ENCODE measurements at regions not wholly inside any gene's neighbourhood (a gene's known extent, or its start where the extent isn't known, plus 50 kb on each side); places are given as distances from the start of the nearest gene placed in this dataset.
A peak's percentile ranks its signal among the peaks of the same experiment; 100 is the strongest.

DNA sequence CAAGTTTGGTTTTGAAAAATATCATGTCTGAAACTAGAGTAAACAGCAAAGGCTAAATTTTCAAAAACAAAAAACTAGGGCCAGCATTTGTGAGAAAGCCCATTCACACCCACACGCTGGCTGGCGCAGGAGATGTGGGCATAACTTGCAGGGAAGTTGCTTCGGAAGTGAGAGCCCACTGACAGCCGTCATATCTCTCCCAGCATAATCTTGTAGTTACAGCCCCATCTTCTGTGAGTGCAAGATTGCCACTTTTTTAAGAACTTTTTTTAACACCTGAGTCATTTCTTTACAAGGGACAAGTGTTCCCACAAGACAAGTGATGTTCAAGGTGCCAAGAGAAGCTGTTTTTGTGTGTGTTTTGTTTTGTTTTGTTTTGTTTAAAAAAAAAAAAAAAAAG is 212.5 kb upstream of the CNR1 start (continued):
- TF ChIP-seq, protein P1, sequence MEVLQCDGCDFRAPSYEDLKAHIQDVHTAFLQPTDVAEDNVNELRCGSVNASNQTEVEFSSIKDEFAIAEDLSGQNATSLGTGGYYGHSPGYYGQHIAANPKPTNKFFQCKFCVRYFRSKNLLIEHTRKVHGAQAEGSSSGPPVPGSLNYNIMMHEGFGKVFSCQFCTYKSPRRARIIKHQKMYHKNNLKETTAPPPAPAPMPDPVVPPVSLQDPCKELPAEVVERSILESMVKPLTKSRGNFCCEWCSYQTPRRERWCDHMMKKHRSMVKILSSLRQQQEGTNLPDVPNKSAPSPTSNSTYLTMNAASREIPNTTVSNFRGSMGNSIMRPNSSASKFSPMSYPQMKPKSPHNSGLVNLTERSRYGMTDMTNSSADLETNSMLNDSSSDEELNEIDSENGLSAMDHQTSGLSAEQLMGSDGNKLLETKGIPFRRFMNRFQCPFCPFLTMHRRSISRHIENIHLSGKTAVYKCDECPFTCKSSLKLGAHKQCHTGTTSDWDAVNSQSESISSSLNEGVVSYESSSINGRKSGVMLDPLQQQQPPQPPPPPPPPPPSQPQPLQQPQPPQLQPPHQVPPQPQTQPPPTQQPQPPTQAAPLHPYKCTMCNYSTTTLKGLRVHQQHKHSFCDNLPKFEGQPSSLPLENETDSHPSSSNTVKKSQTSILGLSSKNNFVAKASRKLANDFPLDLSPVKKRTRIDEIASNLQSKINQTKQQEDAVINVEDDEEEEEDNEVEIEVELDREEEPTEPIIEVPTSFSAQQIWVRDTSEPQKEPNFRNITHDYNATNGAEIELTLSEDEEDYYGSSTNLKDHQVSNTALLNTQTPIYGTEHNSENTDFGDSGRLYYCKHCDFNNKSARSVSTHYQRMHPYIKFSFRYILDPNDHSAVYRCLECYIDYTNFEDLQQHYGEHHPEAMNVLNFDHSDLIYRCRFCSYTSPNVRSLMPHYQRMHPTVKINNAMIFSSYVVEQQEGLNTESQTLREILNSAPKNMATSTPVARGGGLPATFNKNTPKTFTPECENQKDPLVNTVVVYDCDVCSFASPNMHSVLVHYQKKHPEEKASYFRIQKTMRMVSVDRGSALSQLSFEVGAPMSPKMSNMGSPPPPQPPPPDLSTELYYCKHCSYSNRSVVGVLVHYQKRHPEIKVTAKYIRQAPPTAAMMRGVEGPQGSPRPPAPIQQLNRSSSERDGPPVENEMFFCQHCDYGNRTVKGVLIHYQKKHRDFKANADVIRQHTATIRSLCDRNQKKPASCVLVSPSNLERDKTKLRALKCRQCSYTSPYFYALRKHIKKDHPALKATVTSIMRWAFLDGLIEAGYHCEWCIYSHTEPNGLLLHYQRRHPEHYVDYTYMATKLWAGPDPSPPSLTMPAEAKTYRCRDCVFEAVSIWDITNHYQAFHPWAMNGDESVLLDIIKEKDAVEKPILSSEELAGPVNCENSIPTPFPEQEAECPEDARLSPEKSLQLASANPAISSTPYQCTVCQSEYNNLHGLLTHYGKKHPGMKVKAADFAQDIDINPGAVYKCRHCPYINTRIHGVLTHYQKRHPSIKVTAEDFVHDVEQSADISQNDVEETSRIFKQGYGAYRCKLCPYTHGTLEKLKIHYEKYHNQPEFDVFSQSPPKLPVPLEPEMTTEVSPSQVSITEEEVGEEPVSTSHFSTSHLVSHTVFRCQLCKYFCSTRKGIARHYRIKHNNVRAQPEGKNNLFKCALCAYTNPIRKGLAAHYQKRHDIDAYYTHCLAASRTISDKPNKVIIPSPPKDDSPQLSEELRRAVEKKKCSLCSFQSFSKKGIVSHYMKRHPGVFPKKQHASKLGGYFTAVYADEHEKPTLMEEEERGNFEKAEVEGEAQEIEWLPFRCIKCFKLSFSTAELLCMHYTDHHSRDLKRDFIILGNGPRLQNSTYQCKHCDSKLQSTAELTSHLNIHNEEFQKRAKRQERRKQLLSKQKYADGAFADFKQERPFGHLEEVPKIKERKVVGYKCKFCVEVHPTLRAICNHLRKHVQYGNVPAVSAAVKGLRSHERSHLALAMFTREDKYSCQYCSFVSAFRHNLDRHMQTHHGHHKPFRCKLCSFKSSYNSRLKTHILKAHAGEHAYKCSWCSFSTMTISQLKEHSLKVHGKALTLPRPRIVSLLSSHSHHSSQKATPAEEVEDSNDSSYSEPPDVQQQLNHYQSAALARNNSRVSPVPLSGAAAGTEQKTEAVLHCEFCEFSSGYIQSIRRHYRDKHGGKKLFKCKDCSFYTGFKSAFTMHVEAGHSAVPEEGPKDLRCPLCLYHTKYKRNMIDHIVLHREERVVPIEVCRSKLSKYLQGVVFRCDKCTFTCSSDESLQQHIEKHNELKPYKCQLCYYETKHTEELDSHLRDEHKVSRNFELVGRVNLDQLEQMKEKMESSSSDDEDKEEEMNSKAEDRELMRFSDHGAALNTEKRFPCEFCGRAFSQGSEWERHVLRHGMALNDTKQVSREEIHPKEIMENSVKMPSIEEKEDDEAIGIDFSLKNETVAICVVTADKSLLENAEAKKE (CRISPR knock-in tag; IDR thresholded peaks at IDR 0.05), result no peak

DNA sequence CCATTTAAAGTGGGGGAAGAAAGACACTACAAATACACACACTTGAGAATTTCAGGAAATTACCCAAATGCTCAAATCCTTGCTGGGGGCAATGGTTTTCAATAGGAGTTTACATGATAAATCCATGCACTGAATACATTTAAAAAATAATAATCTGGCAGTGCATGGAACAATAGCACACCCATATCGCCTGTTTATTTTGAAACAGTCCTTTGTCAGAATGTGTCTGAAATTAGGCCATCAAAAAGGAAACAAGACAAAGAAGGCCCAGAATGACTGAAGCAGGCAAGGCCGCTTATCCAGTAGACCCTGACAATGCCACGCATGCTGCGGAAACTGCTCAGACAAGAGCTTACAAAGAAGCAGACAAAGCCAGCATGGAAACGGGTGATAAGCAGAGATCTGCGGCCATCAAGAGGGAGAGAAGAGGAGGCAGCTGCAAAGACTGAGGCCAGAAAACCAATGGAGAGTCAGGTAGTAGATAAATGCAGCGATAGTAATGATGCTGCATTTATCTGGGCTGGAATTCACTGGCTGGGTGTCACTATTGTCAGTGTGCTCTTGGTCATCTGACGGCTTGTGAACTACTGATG is 211.9 kb upstream of the CNR1 start:
- Mint-ChIP-seq H3K27me3 (ENCODE audit: insufficient read depth, low read depth, poor library complexity) (peaks cover 5% of the 10 kb centered on the region), H3K27ac (no peak overlapping the region; the same call in 1 of the 2 replicates), H3K4me3 (no peak overlapping the region), H3K9me3 (no peaks in the 10 kb centered on the region; the same call in 2 of the 3 replicates), H3K36me3 (ENCODE audit: low read depth) (no peaks in the 10 kb centered on the region), H3K4me1 (peaks cover 13% of the 10 kb centered on the region)
- H3K27me3 ChIP-seq (ENCODE audit: insufficient read depth), result no peaks in the 10 kb centered on the region
- no peaks in the 10 kb centered on the region for H4K20me1 ChIP-seq (replicated peaks; ENCODE audit: insufficient read depth)
- ATAC-seq, result no peak
- DNase-seq (ENCODE audit: low spot score), result no peak
- H3K4me2 ChIP-seq, result no peak overlapping the region
- H3K9me2 ChIP-seq (ENCODE audit: insufficient read depth), result no peaks in the 10 kb centered on the region
- H3K79me2 ChIP-seq (replicated peaks; ENCODE audit: insufficient read depth), result no peaks in the 10 kb centered on the region
- H3F3A ChIP-seq (replicated peaks; ENCODE audit: low read depth), result no peaks in the 10 kb centered on the region
- H2AFZ ChIP-seq, result peak overlapping the region; percentile 75
- peaks cover 20% of the 10 kb centered on the region for H3K4me1 ChIP-seq (ENCODE audit: insufficient read depth)
- H3K27ac ChIP-seq (ENCODE audit: low read depth), result no peak overlapping the region
- no peaks in the 10 kb centered on the region for H3K36me3 ChIP-seq (ENCODE audit: insufficient read depth)
- no peak overlapping the region for H3K4me3 ChIP-seq
- TF ChIP-seq EZH2 (IDR thresholded peaks at IDR 0.05; ENCODE audit: low read depth, unreplicated experiment) (no peak), JUNB (IDR thresholded peaks at IDR 0.05; ENCODE audit: unreplicated experiment) (no peak), EZH2phosphoT487 (IDR thresholded peaks at IDR 0.05; ENCODE audit: unreplicated experiment) (no peak)
- TF ChIP-seq, protein P1 (CRISPR knock-in tag; IDR thresholded peaks at IDR 0.05), result no peak
- TF ChIP-seq, protein P2, sequence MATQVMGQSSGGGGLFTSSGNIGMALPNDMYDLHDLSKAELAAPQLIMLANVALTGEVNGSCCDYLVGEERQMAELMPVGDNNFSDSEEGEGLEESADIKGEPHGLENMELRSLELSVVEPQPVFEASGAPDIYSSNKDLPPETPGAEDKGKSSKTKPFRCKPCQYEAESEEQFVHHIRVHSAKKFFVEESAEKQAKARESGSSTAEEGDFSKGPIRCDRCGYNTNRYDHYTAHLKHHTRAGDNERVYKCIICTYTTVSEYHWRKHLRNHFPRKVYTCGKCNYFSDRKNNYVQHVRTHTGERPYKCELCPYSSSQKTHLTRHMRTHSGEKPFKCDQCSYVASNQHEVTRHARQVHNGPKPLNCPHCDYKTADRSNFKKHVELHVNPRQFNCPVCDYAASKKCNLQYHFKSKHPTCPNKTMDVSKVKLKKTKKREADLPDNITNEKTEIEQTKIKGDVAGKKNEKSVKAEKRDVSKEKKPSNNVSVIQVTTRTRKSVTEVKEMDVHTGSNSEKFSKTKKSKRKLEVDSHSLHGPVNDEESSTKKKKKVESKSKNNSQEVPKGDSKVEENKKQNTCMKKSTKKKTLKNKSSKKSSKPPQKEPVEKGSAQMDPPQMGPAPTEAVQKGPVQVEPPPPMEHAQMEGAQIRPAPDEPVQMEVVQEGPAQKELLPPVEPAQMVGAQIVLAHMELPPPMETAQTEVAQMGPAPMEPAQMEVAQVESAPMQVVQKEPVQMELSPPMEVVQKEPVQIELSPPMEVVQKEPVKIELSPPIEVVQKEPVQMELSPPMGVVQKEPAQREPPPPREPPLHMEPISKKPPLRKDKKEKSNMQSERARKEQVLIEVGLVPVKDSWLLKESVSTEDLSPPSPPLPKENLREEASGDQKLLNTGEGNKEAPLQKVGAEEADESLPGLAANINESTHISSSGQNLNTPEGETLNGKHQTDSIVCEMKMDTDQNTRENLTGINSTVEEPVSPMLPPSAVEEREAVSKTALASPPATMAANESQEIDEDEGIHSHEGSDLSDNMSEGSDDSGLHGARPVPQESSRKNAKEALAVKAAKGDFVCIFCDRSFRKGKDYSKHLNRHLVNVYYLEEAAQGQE (IDR thresholded peaks at IDR 0.05; ENCODE audit: unreplicated experiment), result no peak
